ENCODE measurements at regions not wholly inside any gene's neighbourhood (a gene's known extent, or its start where the extent isn't known, plus 50 kb on each side); places are given as distances from the start of the nearest gene placed in this dataset.
"Not testable (repeated sequence)": the region's sequence is repeated elsewhere in the genome, so short reads cannot be mapped to it uniquely, and the experiment has no call there.

GRCh38 chr5:159671886-159672285, 244.4 kb upstream of the ADRA1B start:
- in situ Hi-C loops (cut with MboI; ENCODE audit: low sequenced_read_pairs, unreplicated experiment): no loop called here
- TF ChIP-seq CTCF (IDR thresholded peaks at IDR 0.05; ENCODE audit: borderline replicate concordance, control extremely low read depth, extremely low read depth, insufficient read depth, missing control alignments): no peak
- DNase-seq (ENCODE audit: low spot score): no peak

GRCh38 chr5:159673538-159673937, 242.7 kb upstream of the ADRA1B start:
- in situ Hi-C loops (cut with MboI; ENCODE audit: low sequenced_read_pairs, unreplicated experiment): no loop called here
- no peak for DNase-seq (ENCODE audit: low spot score)
- TF ChIP-seq CTCF (IDR thresholded peaks at IDR 0.05; ENCODE audit: borderline replicate concordance, control extremely low read depth, extremely low read depth, insufficient read depth, missing control alignments): no peak

GRCh38 chr5:159678657-159679392, 237.5 kb upstream of the ADRA1B start:
- DNase-seq (ENCODE audit: low spot score): no peak
- TF ChIP-seq CTCF (IDR thresholded peaks at IDR 0.05; ENCODE audit: borderline replicate concordance, control extremely low read depth, extremely low read depth, insufficient read depth, missing control alignments): no peak
- in situ Hi-C loops (cut with MboI; ENCODE audit: low sequenced_read_pairs, unreplicated experiment): no loop called here

- TF ChIP-seq CTCF (IDR thresholded peaks at IDR 0.05; ENCODE audit: borderline replicate concordance, control extremely low read depth, extremely low read depth, insufficient read depth, missing control alignments): no peak
- in situ Hi-C loops (cut with MboI; ENCODE audit: low sequenced_read_pairs, unreplicated experiment): no loop called here
Measured at GRCh38 chr5:159680095-159680494, 236.2 kb upstream of the ADRA1B start.

GRCh38 chr5:159681661-159682060, 234.6 kb upstream of the ADRA1B start:
- no peak for DNase-seq (ENCODE audit: low spot score)
- in situ Hi-C loops (cut with MboI; ENCODE audit: low sequenced_read_pairs, unreplicated experiment): no loop called here
- TF ChIP-seq CTCF (IDR thresholded peaks at IDR 0.05; ENCODE audit: borderline replicate concordance, control extremely low read depth, extremely low read depth, insufficient read depth, missing control alignments): no peak

More at GRCh38 chr5:159680095-159680494, 236.2 kb upstream of the ADRA1B start:
- no peak for DNase-seq (ENCODE audit: low spot score)

GRCh38 chr5:159682623-159683022, 233.7 kb upstream of the ADRA1B start:
- no peak for TF ChIP-seq CTCF (IDR thresholded peaks at IDR 0.05; ENCODE audit: borderline replicate concordance, control extremely low read depth, extremely low read depth, insufficient read depth, missing control alignments)
- no peak for DNase-seq (ENCODE audit: low spot score)
- in situ Hi-C loops (cut with MboI; ENCODE audit: low sequenced_read_pairs, unreplicated experiment): no loop called here

GRCh38 chr5:159687892-159688291, 228.4 kb upstream of the ADRA1B start:
- in situ Hi-C loops (cut with MboI; ENCODE audit: low sequenced_read_pairs, unreplicated experiment); DNase-seq (ENCODE audit: low spot score): not testable (repeated sequence)

Data from GM13976 (cell line).